SK-N-SH treated with all-trans-retinoic acid at 6 μM for 48 hours (cell line): ENCODE measurements at regions not wholly inside any gene's neighbourhood (a gene's known extent, or its start where the extent isn't known, plus 50 kb on each side); places are given as distances from the start of the nearest gene placed in this dataset.

ENCODE experiments used
- BACH2 ChIP-seq: fragments of 250-450 bp; sonication (Bioruptor Pico); IDR thresholded peaks from 2 replicates; pipeline ENCODE4 v1.9.0; 2021; ENCODE audit warnings: mild to moderate bottlenecking, borderline replicate concordance
- ESRRG ChIP-seq: fragments of 250-450 bp; sonication (Bioruptor Pico); IDR thresholded peaks from 2 replicates; pipeline ENCODE4 v1.6.1; 2021; ENCODE audit warnings: mild to moderate bottlenecking
- POU6F1 ChIP-seq: fragments of 250-450 bp; sonication (Bioruptor Pico); IDR thresholded peaks from 2 replicates; pipeline ENCODE4 v1.8.0; 2021; ENCODE audit warnings: low read depth, mild to moderate bottlenecking, moderate library complexity, borderline replicate concordance
- PPARA ChIP-seq: fragments of 250-450 bp; sonication (Bioruptor Pico); IDR thresholded peaks from 2 replicates; pipeline ENCODE4 v1.5.0; 2020; ENCODE audit warnings: mild to moderate bottlenecking, borderline replicate concordance
- ZNF8 ChIP-seq: fragments of 450-650 bp; formaldehyde crosslinking; IDR thresholded peaks from 2 replicates; pipeline ENCODE4 v1.5.0; 2020; ENCODE audit warnings: mild to moderate bottlenecking, moderate library complexity

- no peak for TF ChIP-seq POU6F1 (CRISPR knock-in tag)
- no peak for TF ChIP-seq PPARA (CRISPR knock-in tag)
- no peak for TF ChIP-seq BACH2 (CRISPR knock-in tag)
- no peak for TF ChIP-seq ESRRG (CRISPR knock-in tag)
- no peak for TF ChIP-seq ZNF8
These were observed 96.3 kb upstream of the ARMC3 start for GRCh38 chr10:22831586-22831985.
